ENCODE measurements at regions not wholly inside any gene's neighbourhood (a gene's known extent, or its start where the extent isn't known, plus 50 kb on each side); places are given as distances from the start of the nearest gene placed in this dataset.
"Not testable (repeated sequence)": the region's sequence is repeated elsewhere in the genome, so short reads cannot be mapped to it uniquely, and the experiment has no call there.

GRCh38 chrY:7419165-7419564 lies 507.6 kb upstream of the AMELY start:
- FAIRE-seq (no peak), DNase-seq (ENCODE audit: insufficient read length, low spot score) (no peak)

GRCh38 chrY:7417946-7418345 lies 506.4 kb upstream of the AMELY start:
- DNase-seq (ENCODE audit: insufficient read length, low spot score) = no peak
- FAIRE-seq = no peak

- no peak for FAIRE-seq
- no peak for DNase-seq (ENCODE audit: insufficient read length, low spot score)
These were observed 504.9 kb upstream of the AMELY start for GRCh38 chrY:7416406-7416805.

- no peak for FAIRE-seq
- no peak for DNase-seq (ENCODE audit: insufficient read length, low spot score)
These were observed 503.6 kb upstream of the AMELY start for GRCh38 chrY:7415157-7415633.

- FAIRE-seq = no peak
- no peak for DNase-seq (ENCODE audit: insufficient read length, low spot score)
These were observed 478.5 kb upstream of the AMELY start for GRCh38 chrY:7390056-7390455.

- DNase-seq (ENCODE audit: insufficient read length, low spot score) = no peak
- no peak for FAIRE-seq
These were observed 471.4 kb upstream of the AMELY start for GRCh38 chrY:7382988-7383387.

GRCh38 chrY:7377091-7377490 lies 465.5 kb upstream of the AMELY start:
- DNase-seq (ENCODE audit: insufficient read length, low spot score) (no peak), FAIRE-seq (no peak)

GRCh38 chrY:7374485-7374884 lies 462.9 kb upstream of the AMELY start:
- not testable (repeated sequence) for FAIRE-seq; DNase-seq (ENCODE audit: insufficient read length, low spot score)

GRCh38 chrY:7371953-7372352 lies 460.4 kb upstream of the AMELY start:
- FAIRE-seq; DNase-seq (ENCODE audit: insufficient read length, low spot score): not testable (repeated sequence)

- FAIRE-seq = not testable (repeated sequence)
These were observed 459.5 kb upstream of the AMELY start for GRCh38 chrY:7371026-7371425.

GRCh38 chrY:7359520-7359919 lies 448.0 kb upstream of the AMELY start:
- DNase-seq (ENCODE audit: insufficient read length, low spot score) = no peak
- no peak for FAIRE-seq

More at GRCh38 chrY:7371026-7371425, 459.5 kb upstream of the AMELY start:
- not testable (repeated sequence) for DNase-seq (ENCODE audit: insufficient read length, low spot score)

- FAIRE-seq (no peak), DNase-seq (ENCODE audit: insufficient read length, low spot score) (no peak)
These were observed 446.7 kb upstream of the AMELY start for GRCh38 chrY:7358103-7358752.

- not testable (repeated sequence) for FAIRE-seq; DNase-seq (ENCODE audit: insufficient read length, low spot score)
These were observed 444.3 kb upstream of the AMELY start for GRCh38 chrY:7355891-7356290.

- FAIRE-seq (no peak), DNase-seq (ENCODE audit: insufficient read length, low spot score) (peak; percentile 8)
These were observed 433.1 kb upstream of the AMELY start for GRCh38 chrY:7344661-7345060.

GRCh38 chrY:7343261-7343660 lies 431.7 kb upstream of the AMELY start:
- FAIRE-seq (no peak), DNase-seq (ENCODE audit: insufficient read length, low spot score) (no peak)

GRCh38 chrY:7342732-7343131 lies 431.2 kb upstream of the AMELY start:
- FAIRE-seq; DNase-seq (ENCODE audit: insufficient read length, low spot score): not testable (repeated sequence)

- FAIRE-seq (no peak), DNase-seq (ENCODE audit: insufficient read length, low spot score) (no peak)
These were observed 428.0 kb upstream of the AMELY start for GRCh38 chrY:7339391-7340087.

- DNase-seq (ENCODE audit: insufficient read length, low spot score) = no peak
- no peak for FAIRE-seq
These were observed 424.7 kb upstream of the AMELY start for GRCh38 chrY:7336023-7336873.

GRCh38 chrY:7334449-7334848 lies 422.9 kb upstream of the AMELY start:
- FAIRE-seq (peak; percentile 53), DNase-seq (ENCODE audit: insufficient read length, low spot score) (no peak)

- no peak for DNase-seq (ENCODE audit: insufficient read length, low spot score)
- FAIRE-seq = no peak
These were observed 415.0 kb upstream of the AMELY start for GRCh38 chrY:7326296-7327246.
